LNCaP clone FGC (cell line): ENCODE measurements at regions not wholly inside any gene's neighbourhood (a gene's known extent, or its start where the extent isn't known, plus 50 kb on each side); places are given as distances from the start of the nearest gene placed in this dataset.

Experiments
- DNase-seq: peaks from one replicate; pipeline ENCODE4 v3.0.0-alpha.2; 2011; ENCODE audit warnings: low read depth
- H3K4me3 ChIP-seq: 2 replicates; pipeline ENCODE4 v1.5.1; 2011; ENCODE audit warnings: mild to moderate bottlenecking, low read depth, low read length, control low read depth
- CTCF ChIP-seq: IDR thresholded peaks from 2 replicates; pipeline ENCODE4 v1.5.1; 2012; ENCODE audit warnings: mild to moderate bottlenecking; ENCODE audit not compliant: control insufficient read depth, insufficient read depth; ENCODE audit errors: extremely low read depth

- no peak for TF ChIP-seq CTCF
- no peak overlapping the region for H3K4me3 ChIP-seq
- no peak for DNase-seq
Observed at GRCh38 chr6:121578216-121578615, 142.8 kb downstream of the GJA1 start.

DNA sequence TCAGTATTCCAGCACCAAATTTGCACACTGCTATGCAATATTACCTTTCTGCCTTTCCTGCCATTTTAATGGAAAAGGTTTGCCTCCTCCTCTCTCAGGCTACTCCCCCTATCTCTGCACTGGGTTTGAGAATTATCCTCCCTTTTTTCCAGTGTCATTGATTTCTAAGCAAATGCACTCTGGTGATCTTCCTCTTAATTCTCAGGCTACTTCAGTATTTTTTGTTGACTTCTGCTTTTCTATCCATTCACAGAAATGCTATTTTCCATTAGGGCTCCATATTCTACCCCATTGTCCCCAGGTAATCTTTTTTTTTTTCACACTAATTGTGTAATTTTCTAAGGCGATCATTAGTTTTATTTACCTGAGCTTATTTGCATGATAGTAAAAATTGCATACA is 144.0 kb downstream of the GJA1 start:
- no peak for DNase-seq
- TF ChIP-seq CTCF, result no peak
- no peak overlapping the region for H3K4me3 ChIP-seq

GRCh38 chr6:121581327-121581726 is 145.9 kb downstream of the GJA1 start:
- TF ChIP-seq CTCF, result no peak
- no peak overlapping the region for H3K4me3 ChIP-seq
- DNase-seq, result no peak

GRCh38 chr6:121582262-121582661 is 146.8 kb downstream of the GJA1 start:
- no peak for DNase-seq
- TF ChIP-seq CTCF, result no peak
- no peak overlapping the region for H3K4me3 ChIP-seq

DNA sequence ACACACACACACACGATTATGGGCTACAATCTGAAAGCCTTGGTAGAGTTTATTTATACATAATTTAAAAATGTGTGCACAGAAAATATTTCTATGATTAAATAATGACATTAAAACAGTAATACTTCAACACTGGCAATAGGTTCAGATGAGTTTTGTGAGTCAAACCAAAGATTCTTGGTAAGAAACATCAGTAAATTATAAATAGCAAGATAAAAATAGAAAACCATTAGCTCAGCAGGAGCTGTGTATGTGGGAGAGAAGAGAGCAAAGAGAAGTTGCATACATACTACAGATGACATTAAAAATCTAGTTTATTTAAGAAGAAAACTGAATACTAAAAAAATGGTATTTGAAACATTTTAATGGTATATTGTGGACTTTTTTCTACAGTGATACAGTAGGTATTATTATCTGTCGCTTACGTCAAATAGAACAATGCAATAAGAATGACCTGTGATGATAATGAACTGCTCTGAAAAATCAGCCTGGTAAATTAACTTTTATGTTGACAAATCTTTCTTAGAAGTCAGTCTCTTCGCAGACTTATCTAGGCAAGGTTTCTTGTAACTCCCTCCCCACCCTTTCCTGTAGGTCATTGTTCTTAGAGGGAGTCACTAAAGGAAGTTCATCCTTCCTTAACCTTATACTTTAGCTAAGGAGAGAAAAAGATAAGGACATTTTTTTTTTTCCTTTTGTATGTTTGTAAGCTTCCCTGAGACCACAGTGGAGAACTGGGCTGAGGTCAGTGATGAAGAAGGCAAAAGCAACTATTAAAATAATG is 149.3 kb downstream of the GJA1 start:
- TF ChIP-seq CTCF, result no peak
- H3K4me3 ChIP-seq, result no peak overlapping the region
- no peak for DNase-seq

- H3K4me3 ChIP-seq, result no peak overlapping the region
- no peak for TF ChIP-seq CTCF
- DNase-seq, result no peak
Observed at GRCh38 chr6:121590438-121590837, 155.0 kb downstream of the GJA1 start.

DNA sequence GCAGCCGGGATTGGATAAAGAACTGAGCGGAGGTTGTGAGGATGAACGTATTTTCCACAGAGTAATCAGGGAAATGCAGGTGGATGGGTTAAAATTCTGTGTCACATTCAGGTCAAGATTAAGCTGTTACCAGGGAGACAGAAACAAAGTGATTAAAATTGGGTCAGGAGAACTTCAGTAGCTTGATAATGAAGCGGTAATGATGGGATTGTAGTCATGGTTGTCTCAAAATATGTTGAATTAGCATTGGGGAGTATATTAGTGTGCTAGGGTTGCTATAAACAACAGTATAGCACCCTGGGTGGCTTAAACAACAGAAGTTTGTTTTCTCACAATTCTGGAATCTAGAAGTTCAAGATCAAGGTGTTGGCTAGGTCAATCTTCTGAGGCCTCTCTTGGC is 155.5 kb downstream of the GJA1 start:
- TF ChIP-seq CTCF, result no peak
- DNase-seq, result no peak

More for the DNA sequence above, 155.5 kb downstream of the GJA1 start:
- no peak overlapping the region for H3K4me3 ChIP-seq
